Left kidney (tissue), 1 donor: ENCODE measurements at regions not wholly inside any gene's neighbourhood (a gene's known extent, or its start where the extent isn't known, plus 50 kb on each side); places are given as distances from the start of the nearest gene placed in this dataset.

Source experiments
- DNase-seq: peaks from one replicate; pipeline ENCODE4 v3.0.0-alpha.2; 2013

DNA sequence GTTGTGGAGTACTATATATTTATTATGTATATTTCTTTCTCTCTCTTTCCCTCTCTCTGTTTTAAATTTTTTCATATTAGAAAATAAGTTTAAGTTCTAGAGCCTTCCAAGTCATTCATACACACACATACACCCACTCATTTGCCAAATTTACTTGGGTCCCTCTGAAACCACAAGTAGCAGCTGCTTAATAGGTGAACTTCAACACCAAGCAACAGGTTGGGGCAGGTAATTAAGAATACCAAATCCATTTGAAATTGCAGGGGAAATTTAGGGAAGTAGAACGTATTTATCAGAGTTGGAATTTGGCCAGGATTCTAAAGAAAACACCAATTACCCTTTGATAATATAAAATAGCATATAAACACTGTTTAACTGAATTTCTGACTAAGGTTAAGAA lies 75.0 kb upstream of the RBBP8 start:
- no peak for DNase-seq

DNA sequence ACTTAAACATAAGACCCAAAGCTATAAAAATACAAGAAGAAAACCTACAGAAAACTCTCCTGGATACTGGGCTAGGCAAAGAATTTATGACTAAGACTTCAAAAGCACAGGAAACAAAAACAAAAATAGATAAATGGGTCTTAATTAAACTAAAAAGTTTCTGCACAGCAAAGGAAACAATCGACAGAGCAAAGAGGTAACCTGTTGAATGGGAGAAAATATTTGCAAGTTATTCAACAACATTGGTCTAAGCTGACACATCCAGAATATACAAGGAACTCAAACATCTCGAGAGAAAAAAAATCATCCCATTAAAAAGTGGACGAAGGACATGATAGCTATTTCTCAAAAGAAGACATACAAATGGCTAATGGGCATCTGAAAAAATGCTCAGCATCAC lies 72.3 kb upstream of the RBBP8 start:
- DNase-seq: no peak

DNA sequence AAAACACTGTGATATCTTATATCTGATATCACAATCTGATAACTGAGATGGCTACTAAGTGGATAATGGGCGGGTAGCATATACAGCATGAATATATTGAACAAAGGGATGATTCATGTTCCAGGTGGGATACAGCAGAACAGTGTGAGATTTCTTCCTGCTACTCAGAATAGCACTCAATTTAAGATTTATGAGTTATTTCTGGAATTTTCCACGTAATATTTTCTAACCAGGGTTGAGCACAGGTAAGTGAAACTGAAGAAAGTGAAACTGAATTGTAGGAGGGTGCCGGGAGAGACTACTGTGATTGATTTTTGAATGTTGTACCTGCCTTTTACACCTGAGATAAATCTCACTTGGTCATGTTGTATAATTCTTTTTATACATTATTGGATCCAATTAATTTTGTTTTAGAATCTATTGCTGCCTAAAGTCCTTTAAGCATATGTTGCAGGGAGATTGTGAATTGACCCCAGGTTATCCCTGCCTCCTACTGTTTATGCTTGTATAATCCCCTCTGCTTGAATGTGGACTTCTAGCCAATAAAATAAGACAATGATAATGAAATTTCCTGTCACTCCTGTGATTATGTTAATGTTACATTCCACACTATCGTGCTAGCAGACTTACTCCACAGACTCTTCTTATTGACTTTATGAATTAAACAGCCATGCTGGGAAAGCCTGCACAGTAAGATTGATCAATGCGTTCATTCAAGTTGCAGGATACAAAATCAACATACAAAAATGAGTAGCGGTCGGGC lies 67.6 kb upstream of the RBBP8 start:
- DNase-seq: no peak

DNA sequence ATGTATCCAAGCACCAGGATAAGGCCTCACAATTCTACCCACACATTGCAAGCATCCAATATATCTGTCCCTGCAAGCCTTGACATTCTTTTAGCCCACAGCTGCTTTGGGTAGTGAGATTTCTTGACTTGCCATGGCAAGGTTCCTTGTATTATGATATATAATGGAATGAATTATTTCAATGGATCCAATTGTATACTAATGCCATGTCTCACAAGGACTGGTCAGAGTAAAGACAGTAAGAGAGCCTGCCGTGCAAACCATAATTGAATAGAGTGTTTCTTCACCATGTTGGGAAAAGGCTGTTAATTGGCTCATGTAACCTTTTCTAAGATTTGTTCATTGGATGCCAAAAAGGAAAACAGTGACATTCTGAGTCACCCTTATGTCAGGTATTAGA lies 64.3 kb upstream of the RBBP8 start:
- DNase-seq: no peak

DNA sequence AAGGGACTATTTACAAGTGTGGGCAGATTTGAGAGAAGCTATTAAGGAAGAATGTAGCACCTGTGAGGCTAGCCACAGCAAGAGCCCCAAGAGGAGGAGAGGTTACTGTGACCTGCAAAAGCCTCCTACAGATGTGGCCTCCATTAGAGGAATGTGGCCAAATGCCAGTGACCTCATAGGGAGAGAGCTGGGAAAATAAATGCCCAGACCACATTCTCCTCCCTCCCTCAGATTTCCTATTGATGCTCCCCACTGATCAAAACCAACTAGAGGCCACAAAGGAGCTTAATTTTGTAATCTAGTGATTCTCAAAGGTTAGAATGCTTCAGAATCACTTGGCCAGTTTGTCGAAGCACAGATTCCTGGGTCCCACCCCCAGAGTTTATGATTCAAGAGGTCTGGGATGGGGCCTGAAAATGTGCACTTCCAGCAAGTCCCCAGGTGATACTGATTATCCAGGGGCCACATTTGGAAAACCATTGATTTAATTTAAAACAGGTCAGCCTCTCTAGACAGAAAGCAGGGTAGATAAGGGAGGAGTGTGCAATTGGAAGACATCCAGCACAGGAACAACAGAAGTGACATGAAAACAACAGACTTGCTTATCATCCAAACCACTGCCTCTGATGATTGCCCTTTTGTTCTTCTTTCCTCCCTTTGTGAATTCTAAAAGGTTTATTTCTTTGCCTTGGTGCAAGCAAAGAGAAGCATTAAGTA lies 61.2 kb upstream of the RBBP8 start:
- no peak for DNase-seq

DNA sequence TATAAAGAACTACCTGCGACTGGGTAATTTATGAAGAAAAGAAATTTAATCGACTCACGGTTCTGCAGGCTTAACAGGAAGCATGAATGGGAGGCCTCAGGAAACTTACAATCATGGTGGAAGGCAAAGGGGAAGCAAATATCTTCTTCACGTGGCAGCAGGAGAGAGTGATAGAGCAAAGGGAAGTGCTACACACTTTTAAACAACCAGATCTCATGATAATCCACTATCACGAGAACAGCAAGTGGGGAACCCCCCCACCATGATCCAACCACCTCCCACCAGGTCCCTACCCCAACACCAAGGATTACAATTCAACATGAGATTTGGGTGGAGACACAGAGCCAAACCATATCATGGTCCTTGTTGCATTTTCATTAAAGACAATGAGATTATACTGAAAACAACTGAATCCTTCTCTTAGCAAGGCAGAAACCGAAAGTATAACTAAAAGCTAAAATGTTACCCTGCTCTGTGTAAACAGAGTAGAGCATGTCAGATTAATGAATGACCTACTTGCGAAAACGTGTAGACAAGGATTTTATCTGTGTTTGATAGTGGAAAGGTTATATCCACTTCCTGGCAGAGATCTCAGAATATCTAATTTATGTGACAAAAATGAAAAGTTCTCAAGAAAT lies 60.1 kb upstream of the RBBP8 start:
- DNase-seq: no peak

DNA sequence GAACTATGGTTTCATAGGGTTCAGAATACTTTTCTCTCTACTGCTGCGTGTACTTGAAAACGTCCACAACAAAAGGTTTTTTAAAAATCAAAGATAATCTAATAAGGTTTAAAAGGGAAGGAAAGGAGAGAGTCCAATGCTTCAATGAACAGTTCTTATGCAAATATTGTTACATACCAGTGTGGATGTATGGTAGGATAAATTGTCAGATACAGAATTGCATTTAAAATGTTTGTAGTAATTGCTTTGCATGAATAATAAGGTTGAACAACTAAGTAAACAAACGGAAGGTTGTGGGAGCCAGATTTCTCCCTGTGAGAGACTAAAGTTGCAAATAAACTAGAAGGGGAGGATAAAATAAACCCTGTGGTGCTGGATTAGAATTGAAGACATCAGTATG lies 53.8 kb upstream of the RBBP8 start:
- no peak for DNase-seq

DNA sequence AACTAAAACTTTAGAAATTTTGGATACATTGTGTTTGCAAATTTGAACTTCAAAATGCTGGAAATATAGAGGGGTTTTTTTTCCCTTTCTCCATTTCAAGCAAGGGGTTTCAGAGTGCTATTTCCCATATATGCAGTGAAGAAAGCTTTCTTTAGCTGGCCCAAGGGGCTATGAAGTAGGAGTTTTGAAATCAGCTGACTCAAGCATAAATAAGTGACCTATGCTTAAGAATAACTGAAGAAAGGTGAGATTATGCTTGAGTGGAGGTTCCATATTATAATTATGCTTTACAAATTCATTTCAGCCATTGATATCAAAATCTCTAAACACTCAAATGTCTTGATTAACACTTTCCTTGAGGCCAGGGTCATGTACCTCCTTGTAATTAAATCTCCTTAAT lies 51.0 kb upstream of the RBBP8 start:
- DNase-seq: no peak

DNA sequence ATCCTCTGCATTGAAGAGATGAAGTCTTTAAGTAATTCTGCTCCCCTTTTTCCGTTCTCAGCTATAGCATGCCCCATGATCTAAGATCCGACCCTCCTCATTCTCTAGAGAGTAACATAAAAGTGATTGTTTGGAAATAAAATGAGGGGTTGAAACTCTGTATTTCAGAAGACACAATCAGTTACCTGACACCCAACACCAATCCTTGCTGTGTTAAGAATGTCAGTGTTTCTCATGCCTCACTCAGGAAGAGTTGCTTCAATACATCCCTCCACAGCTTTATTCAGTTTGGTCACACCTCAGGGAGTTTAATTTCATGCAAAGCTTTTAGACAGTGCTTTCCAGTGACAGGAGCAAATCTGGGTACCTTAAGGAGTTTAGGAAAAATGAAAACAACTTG lies 49.9 kb upstream of the RBBP8 start:
- DNase-seq: peak; percentile 14
